Gastrocnemius medialis (tissue), 4 donors: ENCODE measurements at regions not wholly inside any gene's neighbourhood (a gene's known extent, or its start where the extent isn't known, plus 50 kb on each side); places are given as distances from the start of the nearest gene placed in this dataset.

Experiments used
- POLR2A ChIP-seq, 2 donors: fragments of 450-650 bp; IDR thresholded peaks; one replicate each; pipeline ENCODE4 v1.6.1; 2017; ENCODE audit warnings: antibody characterized with exemption in 2 of 2, mild to moderate bottlenecking in 2 of 2, moderate library complexity in 2 of 2
- TF ChIP-seq, protein P1 (sequence below), 5 experiments: fragments of 450-650 bp in 3 of 5; fragments of 200-600 bp in 2 of 5; sonication (generic) in 2 of 5; IDR thresholded peaks in 4 of 5; conservative IDR thresholded peaks in 1 of 5; 1 replicate in 4 of 5; 2 replicates in 1 of 5; pipeline ENCODE4 v1.5.1; 2016 to 2019; ENCODE audit warnings: antibody characterized with exemption in 5 of 5, mild to moderate bottlenecking in 3 of 5, moderate library complexity in 3 of 5

GRCh38 chr3:140816372-140817195 lies 125.1 kb upstream of the SLC25A36 start:
- TF ChIP-seq, protein P1, sequence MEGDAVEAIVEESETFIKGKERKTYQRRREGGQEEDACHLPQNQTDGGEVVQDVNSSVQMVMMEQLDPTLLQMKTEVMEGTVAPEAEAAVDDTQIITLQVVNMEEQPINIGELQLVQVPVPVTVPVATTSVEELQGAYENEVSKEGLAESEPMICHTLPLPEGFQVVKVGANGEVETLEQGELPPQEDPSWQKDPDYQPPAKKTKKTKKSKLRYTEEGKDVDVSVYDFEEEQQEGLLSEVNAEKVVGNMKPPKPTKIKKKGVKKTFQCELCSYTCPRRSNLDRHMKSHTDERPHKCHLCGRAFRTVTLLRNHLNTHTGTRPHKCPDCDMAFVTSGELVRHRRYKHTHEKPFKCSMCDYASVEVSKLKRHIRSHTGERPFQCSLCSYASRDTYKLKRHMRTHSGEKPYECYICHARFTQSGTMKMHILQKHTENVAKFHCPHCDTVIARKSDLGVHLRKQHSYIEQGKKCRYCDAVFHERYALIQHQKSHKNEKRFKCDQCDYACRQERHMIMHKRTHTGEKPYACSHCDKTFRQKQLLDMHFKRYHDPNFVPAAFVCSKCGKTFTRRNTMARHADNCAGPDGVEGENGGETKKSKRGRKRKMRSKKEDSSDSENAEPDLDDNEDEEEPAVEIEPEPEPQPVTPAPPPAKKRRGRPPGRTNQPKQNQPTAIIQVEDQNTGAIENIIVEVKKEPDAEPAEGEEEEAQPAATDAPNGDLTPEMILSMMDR (IDR thresholded peaks at IDR 0.05 in 4 of 5, conservative IDR thresholded peaks at IDR 0.05 in 1 of 5) = no peak
- TF ChIP-seq POLR2A (IDR thresholded peaks at IDR 0.05) = no peak
